Right atrium auricular region (tissue), 2 donors: ENCODE measurements at regions not wholly inside any gene's neighbourhood (a gene's known extent, or its start where the extent isn't known, plus 50 kb on each side); places are given as distances from the start of the nearest gene placed in this dataset.

Source experiments
- DNase-seq: peaks from one replicate; pipeline ENCODE4 v3.0.0-alpha.2; 2019; ENCODE audit warnings: low spot score
- H3K27ac ChIP-seq, 2 donors: fragments of 200-600 bp; sonication (generic); 1 replicate in 1 of 2; 2 replicates in 1 of 2; pipeline ENCODE4 v1.5.1; 2016 to 2019
- H3K27me3 ChIP-seq, 2 donors: fragments of 200-600 bp; sonication (generic); one replicate each; pipeline versions ENCODE4 v1.5.1 to v1.6.0; 2017 to 2019
- H3K36me3 ChIP-seq: fragments of 200-600 bp; sonication (generic); one replicate; pipeline ENCODE4 v1.5.1; 2016
- H3K4me1 ChIP-seq, 2 donors: fragments of 200-600 bp; sonication (generic); one replicate each; pipeline versions ENCODE4 v1.5.1 to v1.6.0; 2017 to 2019
- H3K4me3 ChIP-seq, 2 donors: fragments of 200-600 bp; sonication (generic); 1 replicate in 1 of 2; 2 replicates in 1 of 2; pipeline ENCODE4 v1.5.1; 2017 to 2019; ENCODE audit warnings: mild to moderate bottlenecking in 1 of 2, moderate library complexity in 1 of 2
- H3K9me3 ChIP-seq, 2 donors: fragments of 200-600 bp; sonication (generic); one replicate each; pipeline ENCODE4 v1.5.1; 2019
- CTCF ChIP-seq, 2 donors: fragments of 200-600 bp; sonication (generic); IDR thresholded peaks; one replicate each; pipeline ENCODE4 v1.5.1; 2019; ENCODE audit warnings: antibody characterized with exemption in 2 of 2

GRCh38 chr18:38310936-38311335, 745.3 kb upstream of the CELF4 start:
- TF ChIP-seq CTCF (IDR thresholded peaks at IDR 0.05) = no peak
- H3K9me3 ChIP-seq = no peaks in the 10 kb centered on the region

GRCh38 chr18:38307914-38308313, 742.3 kb upstream of the CELF4 start:
- Histone ChIP-seq H3K4me1 (no peaks in the 10 kb centered on the region), H3K9me3 (no peaks in the 10 kb centered on the region), H3K4me3 (no peak overlapping the region), H3K27me3 (no peaks in the 10 kb centered on the region), H3K27ac (peak overlapping the region in 1 of 2 donors; percentile 1), H3K36me3 (no peaks in the 10 kb centered on the region)
- no peak for TF ChIP-seq CTCF (IDR thresholded peaks at IDR 0.05)
- DNase-seq = no peak

More at GRCh38 chr18:38310936-38311335, 745.3 kb upstream of the CELF4 start:
- H3K27me3 ChIP-seq = no peaks in the 10 kb centered on the region
- DNase-seq = no peak
- H3K4me3 ChIP-seq = no peak overlapping the region
- H3K36me3 ChIP-seq = no peaks in the 10 kb centered on the region
- no peaks in the 10 kb centered on the region for H3K4me1 ChIP-seq
- no peak overlapping the region for H3K27ac ChIP-seq

GRCh38 chr18:38305961-38306360, 740.4 kb upstream of the CELF4 start:
- no peak for TF ChIP-seq CTCF (IDR thresholded peaks at IDR 0.05)
- no peaks in the 10 kb centered on the region for H3K9me3 ChIP-seq
- H3K36me3 ChIP-seq = no peaks in the 10 kb centered on the region
- H3K4me1 ChIP-seq = no peaks in the 10 kb centered on the region
- H3K4me3 ChIP-seq = no peak overlapping the region
- no peaks in the 10 kb centered on the region for H3K27me3 ChIP-seq
- H3K27ac ChIP-seq = no peak overlapping the region
- no peak for DNase-seq

- no peak for DNase-seq
- Histone ChIP-seq H3K27ac (no peak overlapping the region), H3K4me3 (no peak overlapping the region), H3K4me1 (no peaks in the 10 kb centered on the region), H3K9me3 (no peaks in the 10 kb centered on the region), H3K36me3 (no peaks in the 10 kb centered on the region), H3K27me3 (no peaks in the 10 kb centered on the region)
- no peak for TF ChIP-seq CTCF (IDR thresholded peaks at IDR 0.05)
Observed at GRCh38 chr18:38301621-38302020, 736.0 kb upstream of the CELF4 start.

- Histone ChIP-seq H3K4me3 (no peak overlapping the region), H3K9me3 (no peaks in the 10 kb centered on the region), H3K27ac (no peak overlapping the region), H3K4me1 (no peaks in the 10 kb centered on the region), H3K36me3 (no peaks in the 10 kb centered on the region), H3K27me3 (no peaks in the 10 kb centered on the region)
- no peak for DNase-seq
- TF ChIP-seq CTCF (IDR thresholded peaks at IDR 0.05) = no peak
Observed at GRCh38 chr18:38297910-38298309, 732.3 kb upstream of the CELF4 start.

GRCh38 chr18:38290229-38290628, 724.6 kb upstream of the CELF4 start:
- Histone ChIP-seq H3K27me3 (no peaks in the 10 kb centered on the region), H3K36me3 (no peaks in the 10 kb centered on the region), H3K9me3 (no peaks in the 10 kb centered on the region), H3K4me1 (no peaks in the 10 kb centered on the region), H3K27ac (no peak overlapping the region), H3K4me3 (no peak overlapping the region)
- no peak for DNase-seq
- no peak for TF ChIP-seq CTCF (IDR thresholded peaks at IDR 0.05)
